Liver (tissue), 8 donors: ENCODE measurements at regions not wholly inside any gene's neighbourhood (a gene's known extent, or its start where the extent isn't known, plus 50 kb on each side); places are given as distances from the start of the nearest gene placed in this dataset.

Experiments used
- DNase-seq: peaks from one replicate; pipeline ENCODE4 v3.0.0-alpha.2; 2017; ENCODE audit warnings: low spot score
- H3K27ac ChIP-seq, 2 donors: one replicate each; pipeline ENCODE4 v1.7.0; 2013; ENCODE audit warnings: inconsistent platforms in 2 of 2, low read length in 2 of 2, control low read depth in 1 of 2, low read depth in 1 of 2, mild to moderate bottlenecking in 1 of 2
- H3K27me3 ChIP-seq, 4 donors: one replicate each; pipeline versions ENCODE4 v1.6.1 to v1.7.0; 2013; ENCODE audit warnings: low read length in 3 of 4, inconsistent platforms in 1 of 4, mild to moderate bottlenecking in 1 of 4, moderate library complexity in 1 of 4; ENCODE audit not compliant: control insufficient read depth in 4 of 4, insufficient read depth in 4 of 4
- H3K36me3 ChIP-seq, 4 donors: one replicate each; pipeline versions ENCODE4 v1.6.1 to v1.7.0; 2013; ENCODE audit warnings: low read length in 3 of 4, mild to moderate bottlenecking in 3 of 4, low read depth in 1 of 4, moderate library complexity in 1 of 4; ENCODE audit not compliant: control insufficient read depth in 4 of 4, insufficient read depth in 3 of 4
- H3K4me1 ChIP-seq, 4 donors: one replicate each; pipeline versions ENCODE4 v1.6.1 to v1.7.0; 2013; ENCODE audit warnings: low read length in 3 of 4, mild to moderate bottlenecking in 3 of 4, moderate library complexity in 1 of 4; ENCODE audit not compliant: control insufficient read depth in 4 of 4, insufficient read depth in 4 of 4
- H3K4me3 ChIP-seq, 3 donors: one replicate each; pipeline versions ENCODE4 v1.6.1 to v1.7.0; 2013; ENCODE audit warnings: low read length in 3 of 3, control low read depth in 1 of 3, low read depth in 1 of 3, mild to moderate bottlenecking in 1 of 3
- H3K9ac ChIP-seq, 2 donors: one replicate each; pipeline ENCODE4 v1.7.0; 2013; ENCODE audit warnings: low read length in 2 of 2, mild to moderate bottlenecking in 2 of 2, moderate library complexity in 2 of 2, control low read depth in 1 of 2, low read depth in 1 of 2
- H3K9me3 ChIP-seq, 4 donors: one replicate each; pipeline versions ENCODE4 v1.6.1 to v1.7.0; 2013; ENCODE audit warnings: low read length in 3 of 4; ENCODE audit not compliant: control insufficient read depth in 4 of 4
- ATF3 ChIP-seq: IDR thresholded peaks from 2 replicates; pipeline ENCODE4 v1.6.1; 2016; ENCODE audit warnings: antibody characterized with exemption
- CTCF ChIP-seq: fragments of 150-350 bp; IDR thresholded peaks from 2 replicates; pipeline ENCODE4 v1.5.1; 2017; ENCODE audit warnings: improper control_type of control experiment, low read depth, low read length; ENCODE audit not compliant: missing input control
- EGR1 ChIP-seq, 2 donors: IDR thresholded peaks; 2 replicates each; pipeline ENCODE4 v1.6.1; 2016 to 2018; ENCODE audit warnings: antibody characterized with exemption in 2 of 2, low read depth in 2 of 2
- FOXA1 ChIP-seq: IDR thresholded peaks from 2 replicates; pipeline ENCODE4 v1.6.1; 2016; ENCODE audit warnings: antibody characterized with exemption
- HNF4G ChIP-seq: IDR thresholded peaks from 2 replicates; pipeline ENCODE4 v1.6.1; 2016; ENCODE audit warnings: antibody characterized with exemption
- JUND ChIP-seq, 2 donors: IDR thresholded peaks; 2 replicates each; pipeline ENCODE4 v1.6.1; 2016; ENCODE audit warnings: antibody characterized with exemption in 2 of 2
- MAX ChIP-seq: IDR thresholded peaks from 2 replicates; pipeline ENCODE4 v1.6.1; 2016; ENCODE audit warnings: antibody characterized with exemption
- NR2F2 ChIP-seq: IDR thresholded peaks from 2 replicates; pipeline ENCODE4 v1.6.1; 2016; ENCODE audit warnings: antibody characterized with exemption
- RAD21 ChIP-seq, 2 donors: IDR thresholded peaks; 2 replicates each; pipeline ENCODE4 v1.6.1; 2016; ENCODE audit warnings: antibody characterized with exemption in 2 of 2, mild to moderate bottlenecking in 2 of 2
- REST ChIP-seq: IDR thresholded peaks from 2 replicates; pipeline ENCODE4 v1.6.1; 2016; ENCODE audit warnings: antibody characterized with exemption, mild to moderate bottlenecking
- RXRA ChIP-seq, 2 donors: IDR thresholded peaks; 2 replicates each; pipeline ENCODE4 v1.6.1; 2017 to 2018; ENCODE audit warnings: antibody characterized with exemption in 2 of 2, mild to moderate bottlenecking in 1 of 2
- SP1 ChIP-seq: IDR thresholded peaks from 2 replicates; pipeline ENCODE4 v1.6.1; 2018; ENCODE audit warnings: antibody characterized with exemption, mild to moderate bottlenecking
- TAF1 ChIP-seq: conservative IDR thresholded peaks from 2 replicates; pipeline ENCODE4 v1.6.1; 2016; ENCODE audit warnings: antibody characterized with exemption, mild to moderate bottlenecking
- WGBS: extraction: QIAGEN DNeasy Blood & Tissue Kit; methylation state at CpG from one replicate; pipeline ENCODE4 v1.1.7; 2013; 5-methylcytosine and 5-hydroxymethylcytosine counted together
- donor health status: healthy.
- donor health status: healthy.
- donor health status: healthy.
- donor health status: healthy.
- donor health status: healthy.

- Histone ChIP-seq H3K4me1 (peaks cover 0 to 2% (median 0%) of the 10 kb centered on the region in 4 donors), H3K9me3 (no peaks in the 10 kb centered on the region), H3K27ac (peak overlapping the region in 1 of 2 donors; percentile 52), H3K36me3 (no peaks in the 10 kb centered on the region), H3K4me3 (no peak overlapping the region), H3K27me3 (peaks cover 0 to 5% (median 0%) of the 10 kb centered on the region in 4 donors), H3K9ac (no peak overlapping the region)
- WGBS = 27% methylated on average over 13 of the region's 13 CpGs
- DNase-seq = no peak
- TF ChIP-seq RXRA (IDR thresholded peaks at IDR 0.05) (peak; percentile 33 to 47), RAD21 (IDR thresholded peaks at IDR 0.05) (no peak), ATF3 (no peak), TAF1 (no peak), JUND (IDR thresholded peaks at IDR 0.05) (no peak), REST (no peak), NR2F2 (peak; percentile 93), SP1 (peak; percentile 44), CTCF (peak; percentile 11)
These were observed 112.9 kb downstream of the HLX start for GRCh38 chr1:220991959-220992704.

GRCh38 chr1:220992705-220993052, 113.4 kb downstream of the HLX start:
- TF ChIP-seq MAX = no peak
- TF ChIP-seq FOXA1 = no peak
- no peak for TF ChIP-seq TAF1
- TF ChIP-seq EGR1 (IDR thresholded peaks at IDR 0.05; ENCODE audit: low read depth in 2 of 2) = no peak
- no peak for TF ChIP-seq CTCF
- TF ChIP-seq HNF4G = no peak
- no peak for TF ChIP-seq RAD21 (IDR thresholded peaks at IDR 0.05)
- Histone ChIP-seq H3K27ac (peak overlapping the region in 1 of 2 donors; percentile 52), H3K9ac (no peak overlapping the region), H3K27me3 (peaks cover 0 to 5% (median 0%) of the 10 kb centered on the region in 4 donors), H3K4me1 (peaks cover 0 to 2% (median 0%) of the 10 kb centered on the region in 4 donors), H3K36me3 (no peaks in the 10 kb centered on the region), H3K9me3 (no peaks in the 10 kb centered on the region), H3K4me3 (no peak overlapping the region)
- WGBS = 29% methylated on average over 3 of the region's 3 CpGs
- no peak for DNase-seq
